ACC112 (cell line): ENCODE measurements at regions not wholly inside any gene's neighbourhood (a gene's known extent, or its start where the extent isn't known, plus 50 kb on each side); places are given as distances from the start of the nearest gene placed in this dataset.

ENCODE experiments used
- H2AFZ ChIP-seq: fragments of 200-600 bp; sonication (generic); one replicate; pipeline ENCODE4 v1.6.0; 2017; ENCODE audit warnings: antibody characterized with exemption, low read length; ENCODE audit not compliant: unreplicated experiment
- H3K27ac ChIP-seq: fragments of 200-600 bp; sonication (generic); 2 replicates; pipeline ENCODE4 v1.5.1; 2014; ENCODE audit warnings: low read depth, mild to moderate bottlenecking, antibody characterized with exemption, low read length, moderate library complexity
- H3K27me3 ChIP-seq: fragments of 200-600 bp; sonication (generic); 2 replicates; pipeline ENCODE4 v1.6.1; 2014; ENCODE audit warnings: mild to moderate bottlenecking, antibody characterized with exemption, low read length, moderate library complexity, mixed read lengths; ENCODE audit not compliant: insufficient read depth
- H3K36me3 ChIP-seq: fragments of 200-600 bp; sonication (generic); 2 replicates; pipeline ENCODE4 v1.6.1; 2016; ENCODE audit warnings: mild to moderate bottlenecking, antibody characterized with exemption, low read length, moderate library complexity, mixed read lengths; ENCODE audit not compliant: insufficient read depth
- H3K4me1 ChIP-seq: fragments of 200-600 bp; sonication (generic); one replicate; pipeline ENCODE4 v1.6.1; 2016; ENCODE audit warnings: low read length, mixed read lengths; ENCODE audit not compliant: insufficient read depth, unreplicated experiment, control insufficient read depth
- H3K4me3 ChIP-seq: fragments of 200-600 bp; sonication (generic); 2 replicates; pipeline ENCODE4 v1.5.1; 2014; ENCODE audit warnings: mild to moderate bottlenecking, low read depth, low read length
- H3K79me2 ChIP-seq: fragments of 200-600 bp; sonication (generic); one replicate; pipeline ENCODE4 v1.6.0; 2016; ENCODE audit warnings: low read length; ENCODE audit not compliant: control insufficient read depth, unreplicated experiment, insufficient read depth

GRCh38 chr7:22939842-22940241 lies 74.1 kb downstream of the HYCC1 start:
- Histone ChIP-seq H3K27me3 (no peaks in the 10 kb centered on the region), H2AFZ (no peak overlapping the region), H3K4me1 (peaks cover 5% of the 10 kb centered on the region), H3K27ac (no peak overlapping the region), H3K36me3 (peaks cover 6% of the 10 kb centered on the region), H3K79me2 (no peaks in the 10 kb centered on the region), H3K4me3 (no peak overlapping the region)

GRCh38 chr7:22937946-22938345 lies 76.0 kb downstream of the HYCC1 start:
- Histone ChIP-seq H2AFZ (no peak overlapping the region), H3K27ac (no peak overlapping the region), H3K27me3 (no peaks in the 10 kb centered on the region), H3K4me1 (peaks cover 8% of the 10 kb centered on the region), H3K79me2 (no peaks in the 10 kb centered on the region), H3K4me3 (no peak overlapping the region), H3K36me3 (peaks cover 6% of the 10 kb centered on the region)

- H3K4me1 ChIP-seq = peaks cover 8% of the 10 kb centered on the region
- H3K27me3 ChIP-seq = no peaks in the 10 kb centered on the region
- H3K36me3 ChIP-seq = peaks cover 6% of the 10 kb centered on the region
- H2AFZ ChIP-seq = no peak overlapping the region
- H3K27ac ChIP-seq = no peak overlapping the region
- no peaks in the 10 kb centered on the region for H3K79me2 ChIP-seq
- no peak overlapping the region for H3K4me3 ChIP-seq
These were observed 77.7 kb downstream of the HYCC1 start for GRCh38 chr7:22936246-22936645.

- Histone ChIP-seq H2AFZ (no peak overlapping the region), H3K79me2 (no peaks in the 10 kb centered on the region), H3K4me3 (no peak overlapping the region), H3K4me1 (peaks cover 8% of the 10 kb centered on the region), H3K36me3 (no peaks in the 10 kb centered on the region), H3K27ac (no peak overlapping the region), H3K27me3 (no peaks in the 10 kb centered on the region)
These were observed 78.7 kb downstream of the HYCC1 start for GRCh38 chr7:22935269-22935668.

GRCh38 chr7:22934473-22935065 lies 79.4 kb downstream of the HYCC1 start:
- Histone ChIP-seq H2AFZ (no peak overlapping the region), H3K36me3 (no peaks in the 10 kb centered on the region), H3K4me3 (no peak overlapping the region), H3K27ac (no peak overlapping the region), H3K4me1 (peaks cover 8% of the 10 kb centered on the region), H3K79me2 (no peaks in the 10 kb centered on the region), H3K27me3 (no peaks in the 10 kb centered on the region)

GRCh38 chr7:22934023-22934422 lies 79.9 kb downstream of the HYCC1 start:
- no peaks in the 10 kb centered on the region for H3K27me3 ChIP-seq
- peaks cover 8% of the 10 kb centered on the region for H3K4me1 ChIP-seq
- no peaks in the 10 kb centered on the region for H3K79me2 ChIP-seq
- H3K36me3 ChIP-seq = no peaks in the 10 kb centered on the region
- no peak overlapping the region for H2AFZ ChIP-seq
- H3K27ac ChIP-seq = no peak overlapping the region
- H3K4me3 ChIP-seq = no peak overlapping the region

GRCh38 chr7:22932896-22933295 lies 81.0 kb downstream of the HYCC1 start:
- no peaks in the 10 kb centered on the region for H3K79me2 ChIP-seq

GRCh38 chr7:22931011-22931410 lies 82.9 kb downstream of the HYCC1 start:
- Histone ChIP-seq H3K4me1 (peaks cover 8% of the 10 kb centered on the region), H3K27me3 (no peaks in the 10 kb centered on the region), H3K36me3 (no peaks in the 10 kb centered on the region), H3K27ac (no peak overlapping the region), H3K4me3 (no peak overlapping the region), H2AFZ (no peak overlapping the region), H3K79me2 (no peaks in the 10 kb centered on the region)

More at GRCh38 chr7:22932896-22933295, 81.0 kb downstream of the HYCC1 start:
- no peaks in the 10 kb centered on the region for H3K27me3 ChIP-seq
- no peak overlapping the region for H2AFZ ChIP-seq
- H3K4me3 ChIP-seq = no peak overlapping the region
- no peak overlapping the region for H3K27ac ChIP-seq
- H3K4me1 ChIP-seq = peaks cover 8% of the 10 kb centered on the region
- no peaks in the 10 kb centered on the region for H3K36me3 ChIP-seq

GRCh38 chr7:22922307-22922706 lies 91.6 kb downstream of the HYCC1 start:
- no peaks in the 10 kb centered on the region for H3K36me3 ChIP-seq
- H2AFZ ChIP-seq = no peak overlapping the region
- H3K4me1 ChIP-seq = no peaks in the 10 kb centered on the region
- H3K27me3 ChIP-seq = no peaks in the 10 kb centered on the region
- no peaks in the 10 kb centered on the region for H3K79me2 ChIP-seq
- H3K4me3 ChIP-seq = no peak overlapping the region
- H3K27ac ChIP-seq = no peak overlapping the region

- no peak overlapping the region for H2AFZ ChIP-seq
- H3K4me3 ChIP-seq = no peak overlapping the region
- no peaks in the 10 kb centered on the region for H3K4me1 ChIP-seq
- no peaks in the 10 kb centered on the region for H3K36me3 ChIP-seq
- H3K27ac ChIP-seq = no peak overlapping the region
- H3K27me3 ChIP-seq = no peaks in the 10 kb centered on the region
- H3K79me2 ChIP-seq = no peaks in the 10 kb centered on the region
These were observed 92.4 kb downstream of the HYCC1 start for GRCh38 chr7:22921386-22922086.

- Histone ChIP-seq H3K4me3 (no peak overlapping the region), H3K4me1 (no peaks in the 10 kb centered on the region), H3K36me3 (no peaks in the 10 kb centered on the region), H2AFZ (no peak overlapping the region), H3K27me3 (no peaks in the 10 kb centered on the region), H3K27ac (no peak overlapping the region), H3K79me2 (no peaks in the 10 kb centered on the region)
These were observed 93.3 kb downstream of the HYCC1 start for GRCh38 chr7:22920672-22921071.
